Endothelial cell (in vitro differentiated cells): ENCODE measurements at regions not wholly inside any gene's neighbourhood (a gene's known extent, or its start where the extent isn't known, plus 50 kb on each side); places are given as distances from the start of the nearest gene placed in this dataset.
A peak's percentile ranks its signal among the peaks of the same experiment; 100 is the strongest.

Experiments
- DNase-seq: peaks from one replicate; pipeline ENCODE4 v3.0.0; 2021; ENCODE audit warnings: low spot score
- H3K27ac Mint-ChIP-seq: one replicate; pipeline ENCODE4 v1.8.0; 2021; ENCODE audit warnings: mixed read lengths, inconsistent platforms; ENCODE audit not compliant: unreplicated experiment
- H3K27me3 Mint-ChIP-seq: one replicate; pipeline ENCODE4 v1.8.0; 2021; ENCODE audit warnings: mild to moderate bottlenecking, moderate library complexity, mixed read lengths, inconsistent platforms; ENCODE audit not compliant: unreplicated experiment
- H3K36me3 Mint-ChIP-seq: one replicate; pipeline ENCODE4 v1.8.0; 2021; ENCODE audit warnings: mild to moderate bottlenecking, low read depth, mixed read lengths, inconsistent platforms; ENCODE audit not compliant: unreplicated experiment
- H3K4me1 Mint-ChIP-seq: one replicate; pipeline ENCODE4 v1.8.0; 2021; ENCODE audit warnings: mild to moderate bottlenecking, mixed read lengths, inconsistent platforms; ENCODE audit not compliant: unreplicated experiment
- H3K4me3 Mint-ChIP-seq: one replicate; pipeline ENCODE4 v1.8.0; 2021; ENCODE audit warnings: mild to moderate bottlenecking, mixed read lengths, inconsistent platforms; ENCODE audit not compliant: unreplicated experiment
- H3K9me3 Mint-ChIP-seq: one replicate; pipeline ENCODE4 v1.8.0; 2021; ENCODE audit warnings: mixed read lengths, inconsistent platforms; ENCODE audit not compliant: unreplicated experiment
- CTCF ChIP-seq: fragments of 200-600 bp; sonication (generic); IDR thresholded peaks from one replicate; pipeline ENCODE4 v1.5.0; 2021; ENCODE audit warnings: antibody characterized with exemption; ENCODE audit not compliant: unreplicated experiment

DNA sequence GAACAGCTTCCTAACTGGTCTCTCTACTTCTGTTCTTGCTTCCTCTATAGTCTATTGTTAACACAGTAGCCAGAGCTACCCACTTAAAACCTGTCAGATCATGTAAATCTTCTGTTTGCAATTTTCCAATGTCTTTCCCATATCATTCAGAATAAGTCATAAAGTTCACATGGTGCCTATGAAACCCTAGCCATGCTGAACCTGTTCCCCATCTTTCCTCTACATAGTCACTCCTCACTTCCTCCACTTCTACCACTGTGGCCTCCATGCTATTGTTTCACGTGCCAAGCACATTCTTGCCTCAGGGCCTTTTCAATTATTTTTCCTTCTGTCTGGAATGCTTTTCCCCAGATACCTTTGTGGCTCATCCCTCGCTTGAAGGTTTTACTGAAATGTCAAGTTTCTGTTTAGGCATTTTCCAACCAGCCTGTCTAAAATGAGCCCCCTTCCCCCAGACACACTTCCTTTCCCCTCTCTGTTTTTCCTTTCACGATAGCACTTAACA lies 132.1 kb downstream of the DYRK2 start:
- Mint-ChIP-seq H3K9me3 (no peaks in the 10 kb centered on the region), H3K36me3 (no peaks in the 10 kb centered on the region), H3K27me3 (peaks cover 3% of the 10 kb centered on the region), H3K27ac (no peak overlapping the region), H3K4me3 (no peak overlapping the region), H3K4me1 (peaks cover 31% of the 10 kb centered on the region)
- no peak for TF ChIP-seq CTCF
- no peak for DNase-seq

DNA sequence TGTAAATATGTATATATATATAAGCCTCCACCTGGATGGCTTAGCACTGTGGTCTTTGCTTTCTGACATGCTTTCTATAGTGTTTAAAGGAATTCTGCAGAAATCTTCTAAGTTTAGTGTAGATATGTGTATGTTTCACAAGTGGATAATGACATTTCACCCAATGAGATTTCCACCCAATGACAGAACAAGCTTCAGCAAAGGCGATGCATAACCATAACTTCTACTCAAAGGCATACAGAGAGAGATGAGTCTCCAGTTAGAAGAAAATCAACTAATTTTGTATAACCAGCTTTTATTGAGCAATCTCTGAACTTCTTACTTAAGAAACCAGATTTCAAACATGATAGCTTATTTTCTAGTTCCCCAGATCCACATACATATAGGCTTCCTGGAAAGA lies 134.0 kb downstream of the DYRK2 start:
- H3K27ac Mint-ChIP-seq = peak overlapping the region; percentile 33
- no peak for TF ChIP-seq CTCF
- no peak for DNase-seq
- no peaks in the 10 kb centered on the region for H3K9me3 Mint-ChIP-seq
- peaks cover 1% of the 10 kb centered on the region for H3K27me3 Mint-ChIP-seq
- H3K36me3 Mint-ChIP-seq = no peaks in the 10 kb centered on the region
- no peak overlapping the region for H3K4me3 Mint-ChIP-seq
- H3K4me1 Mint-ChIP-seq = peaks cover 28% of the 10 kb centered on the region

GRCh38 chr12:67783393-67783792 lies 134.8 kb downstream of the DYRK2 start:
- no peak for TF ChIP-seq CTCF
- H3K4me3 Mint-ChIP-seq = no peak overlapping the region
- H3K27me3 Mint-ChIP-seq = peaks cover 1% of the 10 kb centered on the region
- H3K4me1 Mint-ChIP-seq = peaks cover 32% of the 10 kb centered on the region
- H3K36me3 Mint-ChIP-seq = no peaks in the 10 kb centered on the region
- H3K27ac Mint-ChIP-seq = peak overlapping the region; percentile 87
- no peak for DNase-seq
- H3K9me3 Mint-ChIP-seq = no peaks in the 10 kb centered on the region

DNA sequence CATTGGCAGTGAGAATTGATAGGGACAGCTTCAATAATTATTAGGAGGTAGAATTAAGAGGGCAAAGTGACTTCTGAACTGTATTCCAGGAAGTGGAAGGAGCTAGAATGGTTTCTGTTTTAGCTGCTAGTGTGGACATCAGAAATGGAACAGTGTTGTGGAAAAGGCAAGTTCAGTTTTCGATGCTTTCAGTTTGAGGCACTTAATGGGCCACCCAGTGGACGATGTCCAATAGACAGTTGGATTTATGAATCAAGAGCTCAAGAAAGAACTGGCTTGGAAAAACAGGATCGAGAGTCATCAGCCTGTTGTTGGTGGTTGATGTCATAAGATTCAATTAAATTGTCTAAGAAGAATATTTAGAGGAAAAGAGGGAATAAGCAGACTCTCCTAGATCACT lies 136.3 kb downstream of the DYRK2 start:
- DNase-seq = no peak
- peaks cover 32% of the 10 kb centered on the region for H3K4me1 Mint-ChIP-seq
- H3K4me3 Mint-ChIP-seq = no peak overlapping the region
- H3K36me3 Mint-ChIP-seq = no peaks in the 10 kb centered on the region
- H3K9me3 Mint-ChIP-seq = no peaks in the 10 kb centered on the region
- H3K27me3 Mint-ChIP-seq = peaks cover 1% of the 10 kb centered on the region
- TF ChIP-seq CTCF = peak; percentile 14
- H3K27ac Mint-ChIP-seq = no peak overlapping the region

GRCh38 chr12:67786086-67786485 lies 137.5 kb downstream of the DYRK2 start:
- TF ChIP-seq CTCF = no peak
- Mint-ChIP-seq H3K27ac (no peak overlapping the region), H3K9me3 (no peaks in the 10 kb centered on the region), H3K4me1 (peaks cover 32% of the 10 kb centered on the region), H3K4me3 (no peak overlapping the region), H3K36me3 (peaks cover under 1% of the 10 kb centered on the region), H3K27me3 (peaks cover 3% of the 10 kb centered on the region)
- no peak for DNase-seq
